ENCODE measurements at regions not wholly inside any gene's neighbourhood (a gene's known extent, or its start where the extent isn't known, plus 50 kb on each side); places are given as distances from the start of the nearest gene placed in this dataset.

DNA sequence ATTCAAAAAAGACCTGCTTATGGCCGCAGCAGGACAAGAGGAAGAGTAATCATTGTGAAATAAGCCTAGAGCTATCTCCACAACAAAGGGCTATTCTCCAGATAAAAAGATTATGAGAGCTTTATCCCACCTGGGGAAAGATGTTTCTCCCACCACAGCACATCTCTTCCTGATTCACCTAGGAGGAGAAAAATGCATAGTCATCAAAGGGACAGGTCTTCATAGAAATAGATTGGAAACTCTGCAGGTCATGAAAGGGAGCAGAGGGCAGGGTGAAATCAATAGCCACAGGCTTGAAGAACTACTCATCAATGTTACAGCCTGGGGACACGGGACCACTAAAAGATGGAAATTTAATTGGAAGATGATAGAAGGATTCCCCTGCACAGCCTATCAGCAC, 453.8 kb upstream of the TMEM132C start:
- Histone ChIP-seq H2AFZ (ENCODE audit: low read length) (no peak overlapping the region), H3K9me2 (replicated peaks; ENCODE audit: low read length) (no peaks in the 10 kb centered on the region), H3K9me3 (ENCODE audit: low read length) (no peaks in the 10 kb centered on the region), H3K79me2 (ENCODE audit: low read length) (no peaks in the 10 kb centered on the region), H3F3A (ENCODE audit: low read length, unreplicated experiment) (no peaks in the 10 kb centered on the region), H3K27me3 (ENCODE audit: low read length) (peaks cover 35% of the 10 kb centered on the region), H3K4me3 (ENCODE audit: low read length) (no peak overlapping the region), H3K36me3 (ENCODE audit: low read depth, low read length) (no peaks in the 10 kb centered on the region), H3K27ac (ENCODE audit: low read length) (no peak overlapping the region), H4K20me1 (ENCODE audit: low read length) (no peaks in the 10 kb centered on the region), H3K9ac (ENCODE audit: low read length) (no peak overlapping the region), H3K4me2 (ENCODE audit: low read length) (no peak overlapping the region), H3K4me1 (ENCODE audit: insufficient read depth, low read length) (peaks cover 11% of the 10 kb centered on the region; the same call in 1 of the 2 replicates)
- BruUV-seq (replicated peaks), result no TSS peak
- TF ChIP-seq EZH2phosphoT487 (IDR thresholded peaks at IDR 0.05; ENCODE audit: borderline replicate concordance, low read length) (no peak), EZH2 (IDR thresholded peaks at IDR 0.05; ENCODE audit: low read length, unreplicated experiment) (no peak)
- TF ChIP-seq, protein P1, sequence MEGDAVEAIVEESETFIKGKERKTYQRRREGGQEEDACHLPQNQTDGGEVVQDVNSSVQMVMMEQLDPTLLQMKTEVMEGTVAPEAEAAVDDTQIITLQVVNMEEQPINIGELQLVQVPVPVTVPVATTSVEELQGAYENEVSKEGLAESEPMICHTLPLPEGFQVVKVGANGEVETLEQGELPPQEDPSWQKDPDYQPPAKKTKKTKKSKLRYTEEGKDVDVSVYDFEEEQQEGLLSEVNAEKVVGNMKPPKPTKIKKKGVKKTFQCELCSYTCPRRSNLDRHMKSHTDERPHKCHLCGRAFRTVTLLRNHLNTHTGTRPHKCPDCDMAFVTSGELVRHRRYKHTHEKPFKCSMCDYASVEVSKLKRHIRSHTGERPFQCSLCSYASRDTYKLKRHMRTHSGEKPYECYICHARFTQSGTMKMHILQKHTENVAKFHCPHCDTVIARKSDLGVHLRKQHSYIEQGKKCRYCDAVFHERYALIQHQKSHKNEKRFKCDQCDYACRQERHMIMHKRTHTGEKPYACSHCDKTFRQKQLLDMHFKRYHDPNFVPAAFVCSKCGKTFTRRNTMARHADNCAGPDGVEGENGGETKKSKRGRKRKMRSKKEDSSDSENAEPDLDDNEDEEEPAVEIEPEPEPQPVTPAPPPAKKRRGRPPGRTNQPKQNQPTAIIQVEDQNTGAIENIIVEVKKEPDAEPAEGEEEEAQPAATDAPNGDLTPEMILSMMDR (conservative IDR thresholded peaks at IDR 0.05; ENCODE audit: low read depth, low read length), result no peak
- ChIA-PET POLR2A (ENCODE audit: unreplicated experiment) (no interaction called here), CTCF (no interaction called here)
- ATAC-seq (no peak), DNase-seq (no peak)
- intact Hi-C loops (cut with micrococcal nuclease), result no loop called here

DNA sequence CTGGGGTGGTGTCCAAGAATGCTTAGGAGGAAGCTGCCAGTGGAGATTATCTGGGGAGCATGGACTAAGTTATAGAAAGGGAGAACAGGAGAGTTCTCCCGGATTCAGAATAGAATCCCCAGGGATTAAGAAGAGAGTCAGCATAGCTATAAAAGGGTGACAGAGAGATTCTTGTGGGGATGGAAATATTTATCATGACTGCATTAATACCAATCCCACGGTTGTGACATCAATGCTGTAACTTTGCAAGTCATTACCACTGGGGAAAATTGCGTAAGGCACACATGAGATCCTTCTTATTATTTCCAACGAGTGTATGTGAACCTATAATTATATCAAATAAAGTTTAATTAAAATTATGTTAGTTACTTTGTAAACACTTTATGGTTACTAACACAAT, 447.9 kb upstream of the TMEM132C start:
- no peaks in the 10 kb centered on the region for H3K9me2 ChIP-seq (replicated peaks; ENCODE audit: low read length)
- no peak overlapping the region for H3K9ac ChIP-seq (ENCODE audit: low read length)
- no peaks in the 10 kb centered on the region for H3K9me3 ChIP-seq (ENCODE audit: low read length)
- CTCF ChIA-PET, result no interaction called here
- H3F3A ChIP-seq (ENCODE audit: low read length, unreplicated experiment), result no peaks in the 10 kb centered on the region
- no TSS peak for BruUV-seq (replicated peaks)
- TF ChIP-seq EZH2phosphoT487 (IDR thresholded peaks at IDR 0.05; ENCODE audit: borderline replicate concordance, low read length) (no peak), EZH2 (IDR thresholded peaks at IDR 0.05; ENCODE audit: low read length, unreplicated experiment) (no peak)
- TF ChIP-seq, protein P1 (conservative IDR thresholded peaks at IDR 0.05; ENCODE audit: low read depth, low read length), result no peak
- H3K27me3 ChIP-seq (ENCODE audit: low read length), result peaks cover 78% of the 10 kb centered on the region
- H2AFZ ChIP-seq (ENCODE audit: low read length), result no peak overlapping the region
- DNase-seq (no peak), ATAC-seq (no peak)
- H3K4me2 ChIP-seq (ENCODE audit: low read length), result no peak overlapping the region
- no peak overlapping the region for H3K27ac ChIP-seq (ENCODE audit: low read length)
- no peak overlapping the region for H3K4me3 ChIP-seq (ENCODE audit: low read length)
- POLR2A ChIA-PET (ENCODE audit: unreplicated experiment), result no interaction called here
- no peaks in the 10 kb centered on the region for H3K4me1 ChIP-seq (ENCODE audit: insufficient read depth, low read length)
- intact Hi-C loops (cut with micrococcal nuclease), result no loop called here
- no peaks in the 10 kb centered on the region for H3K79me2 ChIP-seq (ENCODE audit: low read length)
- H4K20me1 ChIP-seq (ENCODE audit: low read length), result no peaks in the 10 kb centered on the region
- no peaks in the 10 kb centered on the region for H3K36me3 ChIP-seq (ENCODE audit: low read depth, low read length)

DNA sequence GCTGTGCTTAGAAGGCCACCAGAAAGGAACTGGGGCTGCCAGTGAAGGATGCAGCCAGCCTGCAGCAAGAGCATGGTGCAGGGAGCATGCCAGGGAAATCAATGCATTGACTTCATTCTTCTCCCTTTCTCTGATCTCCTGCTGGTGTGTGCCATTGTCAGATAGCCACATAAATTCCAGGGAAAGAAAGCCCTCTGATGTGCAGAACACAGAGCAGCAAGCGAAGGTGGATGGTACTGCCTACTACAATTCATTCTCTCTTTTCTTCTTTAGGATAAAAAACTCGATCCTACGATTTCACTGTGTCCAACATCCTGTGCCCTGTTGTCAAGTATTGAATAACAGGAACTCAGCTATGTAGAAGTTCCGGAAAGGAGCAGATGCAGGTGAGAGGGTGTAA, 446.7 kb upstream of the TMEM132C start:
- Histone ChIP-seq H3K27ac (ENCODE audit: low read length) (no peak overlapping the region), H4K20me1 (ENCODE audit: low read length) (no peaks in the 10 kb centered on the region), H2AFZ (ENCODE audit: low read length) (no peak overlapping the region), H3K9me2 (replicated peaks; ENCODE audit: low read length) (no peaks in the 10 kb centered on the region), H3K4me2 (ENCODE audit: low read length) (no peak overlapping the region), H3K4me1 (ENCODE audit: insufficient read depth, low read length) (no peaks in the 10 kb centered on the region), H3K79me2 (ENCODE audit: low read length) (no peaks in the 10 kb centered on the region), H3K27me3 (ENCODE audit: low read length) (peaks cover 83% of the 10 kb centered on the region), H3K9ac (ENCODE audit: low read length) (no peak overlapping the region), H3K36me3 (ENCODE audit: low read depth, low read length) (no peaks in the 10 kb centered on the region), H3K4me3 (ENCODE audit: low read length) (no peak overlapping the region), H3F3A (ENCODE audit: low read length, unreplicated experiment) (no peaks in the 10 kb centered on the region), H3K9me3 (ENCODE audit: low read length) (no peaks in the 10 kb centered on the region)
- intact Hi-C loops (cut with micrococcal nuclease), result no loop called here
- DNase-seq (no peak), ATAC-seq (no peak)
- TF ChIP-seq EZH2phosphoT487 (IDR thresholded peaks at IDR 0.05; ENCODE audit: borderline replicate concordance, low read length) (no peak), EZH2 (IDR thresholded peaks at IDR 0.05; ENCODE audit: low read length, unreplicated experiment) (no peak)
- TF ChIP-seq, protein P1 (conservative IDR thresholded peaks at IDR 0.05; ENCODE audit: low read depth, low read length), result no peak
- BruUV-seq (replicated peaks), result no TSS peak
- POLR2A ChIA-PET (ENCODE audit: unreplicated experiment), result no interaction called here
- CTCF ChIA-PET, result no interaction called here

Data from PC-3 (cell line).